ENCODE measurements at regions not wholly inside any gene's neighbourhood (a gene's known extent, or its start where the extent isn't known, plus 50 kb on each side); places are given as distances from the start of the nearest gene placed in this dataset.
A peak's percentile ranks its signal among the peaks of the same experiment; 100 is the strongest.

- DNase-seq (ENCODE audit: low read depth), result no peak
- in situ Hi-C loops (cut with HindIII; ENCODE audit: low pct_unique_long_range_greater_than_20kb, low sequenced_read_pairs), result no loop called here
Measured at GRCh38 chr2:5125017-5125730, 567.0 kb upstream of the SOX11 start.

GRCh38 chr2:5132281-5132680, 559.9 kb upstream of the SOX11 start:
- in situ Hi-C loops (cut with HindIII; ENCODE audit: low pct_unique_long_range_greater_than_20kb, low sequenced_read_pairs), result no loop called here
- no peak for DNase-seq (ENCODE audit: low read depth)

- in situ Hi-C loops (cut with HindIII; ENCODE audit: low pct_unique_long_range_greater_than_20kb, low sequenced_read_pairs), result no loop called here
- DNase-seq (ENCODE audit: low read depth), result peak; percentile 12
Measured at GRCh38 chr2:5140347-5140746, 551.8 kb upstream of the SOX11 start.

GRCh38 chr2:5144159-5144558, 548.0 kb upstream of the SOX11 start:
- DNase-seq (ENCODE audit: low read depth), result no peak
- in situ Hi-C loops (cut with HindIII; ENCODE audit: low pct_unique_long_range_greater_than_20kb, low sequenced_read_pairs), result no loop called here

GRCh38 chr2:5145053-5145452, 547.1 kb upstream of the SOX11 start:
- in situ Hi-C loops (cut with HindIII; ENCODE audit: low pct_unique_long_range_greater_than_20kb, low sequenced_read_pairs), result no loop called here
- no peak for DNase-seq (ENCODE audit: low read depth)

GRCh38 chr2:5145801-5146200, 546.4 kb upstream of the SOX11 start:
- in situ Hi-C loops (cut with HindIII; ENCODE audit: low pct_unique_long_range_greater_than_20kb, low sequenced_read_pairs), result no loop called here
- DNase-seq (ENCODE audit: low read depth), result peak; percentile 66

GRCh38 chr2:5148392-5149085, 543.6 kb upstream of the SOX11 start:
- no peak for DNase-seq (ENCODE audit: low read depth)
- in situ Hi-C loops (cut with HindIII; ENCODE audit: low pct_unique_long_range_greater_than_20kb, low sequenced_read_pairs), result no loop called here

- in situ Hi-C loops (cut with HindIII; ENCODE audit: low pct_unique_long_range_greater_than_20kb, low sequenced_read_pairs), result no loop called here
- DNase-seq (ENCODE audit: low read depth), result no peak
Measured at GRCh38 chr2:5150871-5151270, 541.3 kb upstream of the SOX11 start.

- DNase-seq (ENCODE audit: low read depth), result peak; percentile 44
- in situ Hi-C loops (cut with HindIII; ENCODE audit: low pct_unique_long_range_greater_than_20kb, low sequenced_read_pairs), result no loop called here
Measured at GRCh38 chr2:5164776-5165525, 527.2 kb upstream of the SOX11 start.

- in situ Hi-C loops (cut with HindIII; ENCODE audit: low pct_unique_long_range_greater_than_20kb, low sequenced_read_pairs), result no loop called here
- DNase-seq (ENCODE audit: low read depth), result no peak
Measured at GRCh38 chr2:5172923-5173322, 519.3 kb upstream of the SOX11 start.

- no peak for DNase-seq (ENCODE audit: low read depth)
- in situ Hi-C loops (cut with HindIII; ENCODE audit: low pct_unique_long_range_greater_than_20kb, low sequenced_read_pairs), result no loop called here
Measured at GRCh38 chr2:5173876-5174535, 518.2 kb upstream of the SOX11 start.

- no peak for DNase-seq (ENCODE audit: low read depth)
- in situ Hi-C loops (cut with HindIII; ENCODE audit: low pct_unique_long_range_greater_than_20kb, low sequenced_read_pairs), result no loop called here
Measured at GRCh38 chr2:5175231-5175630, 517.0 kb upstream of the SOX11 start.

GRCh38 chr2:5176764-5177163, 515.4 kb upstream of the SOX11 start:
- DNase-seq (ENCODE audit: low read depth), result no peak
- in situ Hi-C loops (cut with HindIII; ENCODE audit: low pct_unique_long_range_greater_than_20kb, low sequenced_read_pairs), result no loop called here

- in situ Hi-C loops (cut with HindIII; ENCODE audit: low pct_unique_long_range_greater_than_20kb, low sequenced_read_pairs), result no loop called here
- DNase-seq (ENCODE audit: low read depth), result no peak
Measured at GRCh38 chr2:5183031-5183430, 509.2 kb upstream of the SOX11 start.

GRCh38 chr2:5187283-5187682, 504.9 kb upstream of the SOX11 start:
- in situ Hi-C loops (cut with HindIII; ENCODE audit: low pct_unique_long_range_greater_than_20kb, low sequenced_read_pairs), result no loop called here
- no peak for DNase-seq (ENCODE audit: low read depth)

- in situ Hi-C loops (cut with HindIII; ENCODE audit: low pct_unique_long_range_greater_than_20kb, low sequenced_read_pairs), result no loop called here
- DNase-seq (ENCODE audit: low read depth), result no peak
Measured at GRCh38 chr2:5188636-5189035, 503.5 kb upstream of the SOX11 start.

GRCh38 chr2:5190023-5190422, 502.2 kb upstream of the SOX11 start:
- no peak for DNase-seq (ENCODE audit: low read depth)
- in situ Hi-C loops (cut with HindIII; ENCODE audit: low pct_unique_long_range_greater_than_20kb, low sequenced_read_pairs), result no loop called here

- in situ Hi-C loops (cut with HindIII; ENCODE audit: low pct_unique_long_range_greater_than_20kb, low sequenced_read_pairs), result no loop called here
Measured at GRCh38 chr2:5195636-5196035, 496.5 kb upstream of the SOX11 start.

More at GRCh38 chr2:5195636-5196035, 496.5 kb upstream of the SOX11 start:
- DNase-seq (ENCODE audit: low read depth), result no peak

All from Caki2 (cell line).